ENCODE measurements at regions not wholly inside any gene's neighbourhood (a gene's known extent, or its start where the extent isn't known, plus 50 kb on each side); places are given as distances from the start of the nearest gene placed in this dataset.

- Histone ChIP-seq H3K9ac (ENCODE audit: control insufficient read depth, extremely low read depth, insufficient read depth, low read length) (no peak overlapping the region), H3K9me3 (ENCODE audit: control insufficient read depth, low read depth, low read length) (no peaks in the 10 kb centered on the region), H3K9me1 (ENCODE audit: control insufficient read depth, extremely low read depth, insufficient read depth, low read length) (no peaks in the 10 kb centered on the region), H3K4me3 (ENCODE audit: control insufficient read depth in 2 of 3, extremely low read depth in 1 of 3, insufficient read depth in 2 of 3, low read depth in 1 of 3, low read length in 3 of 3) (no peak overlapping the region), H3K27me3 (ENCODE audit: control insufficient read depth, extremely low read depth, insufficient read depth, low read length) (no peaks in the 10 kb centered on the region), H2AFZ (ENCODE audit: control insufficient read depth, low read length) (no peak overlapping the region), H3K4me2 (ENCODE audit: control insufficient read depth, extremely low read depth, insufficient read depth, low read depth, low read length) (no peak overlapping the region), H3K36me3 (ENCODE audit: control insufficient read depth in 2 of 2, extremely low read depth in 1 of 2, insufficient read depth in 2 of 2, low read length in 2 of 2) (no peaks in the 10 kb centered on the region), H4K20me1 (ENCODE audit: control insufficient read depth, extremely low read depth, insufficient read depth, low read length) (no peaks in the 10 kb centered on the region), H3K27ac (ENCODE audit: control insufficient read depth, insufficient read depth, low read length) (no peak overlapping the region), H3K4me1 (ENCODE audit: control insufficient read depth, extremely low read depth, insufficient read depth, low read length) (no peaks in the 10 kb centered on the region), H3K79me2 (ENCODE audit: control insufficient read depth, insufficient read depth, low read length) (no peaks in the 10 kb centered on the region)
- TF ChIP-seq CTCF (optimal IDR thresholded peaks at IDR 0.05 in 1 of 3, IDR thresholded peaks at IDR 0.05 in 1 of 3, conservative IDR thresholded peaks at IDR 0.05 in 1 of 3; ENCODE audit: extremely low read depth in 1 of 3, insufficient read depth in 2 of 3, low read length in 3 of 3) (no peak), EZH2 (IDR thresholded peaks at IDR 0.05; ENCODE audit: low read length) (no peak)
- FAIRE-seq (no peak), DNase-seq (ENCODE audit: low read depth, low spot score) (no peak)
- dilution Hi-C loops (cut with MboI; ENCODE audit: extremely low pct_ligation_motif_present, low sequenced_read_pairs) = no loop called here
Observed at GRCh38 chr6:153778216-153778615, 260.8 kb upstream of the OPRM1 start.

DNA sequence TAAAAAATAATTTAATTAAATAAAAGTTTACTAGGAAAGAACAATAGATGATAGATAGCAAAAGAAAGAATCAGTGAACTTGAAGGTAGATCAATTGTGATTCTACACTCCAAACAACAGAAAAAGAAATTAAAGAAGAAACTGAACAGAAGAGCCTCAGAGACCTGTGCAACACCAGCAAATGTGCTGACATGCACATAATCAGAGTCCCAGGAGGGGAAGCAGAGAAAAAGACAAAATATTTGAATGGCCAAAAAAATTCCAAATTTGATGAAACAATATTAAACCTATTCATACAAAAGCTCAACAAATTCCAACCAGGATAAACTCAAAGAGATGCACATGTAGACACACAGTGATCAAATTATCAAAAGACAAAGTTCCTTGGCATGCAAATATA, 267.5 kb upstream of the OPRM1 start:
- H3K9me1 ChIP-seq (ENCODE audit: control insufficient read depth, extremely low read depth, insufficient read depth, low read length) = no peaks in the 10 kb centered on the region
- H3K4me2 ChIP-seq (ENCODE audit: control insufficient read depth, extremely low read depth, insufficient read depth, low read depth, low read length) = no peak overlapping the region
- dilution Hi-C loops (cut with MboI; ENCODE audit: extremely low pct_ligation_motif_present, low sequenced_read_pairs) = no loop called here
- H3K4me3 ChIP-seq (ENCODE audit: control insufficient read depth in 2 of 3, extremely low read depth in 1 of 3, insufficient read depth in 2 of 3, low read depth in 1 of 3, low read length in 3 of 3) = no peak overlapping the region
- no peak overlapping the region for H2AFZ ChIP-seq (ENCODE audit: control insufficient read depth, low read length)
- H3K9ac ChIP-seq (ENCODE audit: control insufficient read depth, extremely low read depth, insufficient read depth, low read length) = no peak overlapping the region
- no peaks in the 10 kb centered on the region for H3K9me3 ChIP-seq (ENCODE audit: control insufficient read depth, low read depth, low read length)
- DNase-seq (ENCODE audit: low read depth, low spot score) (no peak), FAIRE-seq (no peak)
- H3K79me2 ChIP-seq (ENCODE audit: control insufficient read depth, insufficient read depth, low read length) = no peaks in the 10 kb centered on the region
- H3K4me1 ChIP-seq (ENCODE audit: control insufficient read depth, extremely low read depth, insufficient read depth, low read length) = no peaks in the 10 kb centered on the region
- no peaks in the 10 kb centered on the region for H3K27me3 ChIP-seq (ENCODE audit: control insufficient read depth, extremely low read depth, insufficient read depth, low read length)
- no peak for TF ChIP-seq EZH2 (IDR thresholded peaks at IDR 0.05; ENCODE audit: low read length)
- TF ChIP-seq CTCF (optimal IDR thresholded peaks at IDR 0.05 in 1 of 3, IDR thresholded peaks at IDR 0.05 in 1 of 3, conservative IDR thresholded peaks at IDR 0.05 in 1 of 3; ENCODE audit: extremely low read depth in 1 of 3, insufficient read depth in 2 of 3, low read length in 3 of 3) = no peak
- no peaks in the 10 kb centered on the region for H4K20me1 ChIP-seq (ENCODE audit: control insufficient read depth, extremely low read depth, insufficient read depth, low read length)
- H3K36me3 ChIP-seq (ENCODE audit: control insufficient read depth in 2 of 2, extremely low read depth in 1 of 2, insufficient read depth in 2 of 2, low read length in 2 of 2) = no peaks in the 10 kb centered on the region
- H3K27ac ChIP-seq (ENCODE audit: control insufficient read depth, insufficient read depth, low read length) = no peak overlapping the region

All from keratinocyte (primary cell).